Pulmonary artery endothelial cell (primary cell): ENCODE measurements at regions not wholly inside any gene's neighbourhood (a gene's known extent, or its start where the extent isn't known, plus 50 kb on each side); places are given as distances from the start of the nearest gene placed in this dataset.

ENCODE experiments used
- DNase-seq: peaks from one replicate; pipeline ENCODE4 v3.0.0-alpha.2; 2011; ENCODE audit warnings: low read depth, low spot score

GRCh38 chr5:68793993-68794392, 299.8 kb upstream of the SLC30A5 start:
- no peak for DNase-seq

DNA sequence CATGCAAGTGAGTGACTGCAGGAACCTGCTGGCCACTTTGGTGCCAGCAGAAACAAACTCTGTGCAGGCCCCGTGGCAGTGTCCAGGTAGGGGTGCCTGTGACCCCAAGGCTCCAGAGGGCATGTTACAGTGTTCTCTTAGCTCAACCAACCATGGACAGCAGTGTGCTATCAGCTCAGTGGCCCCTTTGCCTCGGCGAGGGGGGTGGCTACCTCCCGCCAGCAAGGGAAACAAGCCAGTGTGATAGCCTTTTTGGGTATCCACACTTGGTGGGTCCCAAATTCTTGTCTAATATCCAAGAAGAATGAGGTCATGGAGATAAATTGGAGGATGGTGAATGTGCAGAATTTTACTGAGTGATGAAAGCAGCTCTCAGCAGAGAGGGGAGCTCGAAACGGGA, 298.6 kb upstream of the SLC30A5 start:
- no peak for DNase-seq

DNA sequence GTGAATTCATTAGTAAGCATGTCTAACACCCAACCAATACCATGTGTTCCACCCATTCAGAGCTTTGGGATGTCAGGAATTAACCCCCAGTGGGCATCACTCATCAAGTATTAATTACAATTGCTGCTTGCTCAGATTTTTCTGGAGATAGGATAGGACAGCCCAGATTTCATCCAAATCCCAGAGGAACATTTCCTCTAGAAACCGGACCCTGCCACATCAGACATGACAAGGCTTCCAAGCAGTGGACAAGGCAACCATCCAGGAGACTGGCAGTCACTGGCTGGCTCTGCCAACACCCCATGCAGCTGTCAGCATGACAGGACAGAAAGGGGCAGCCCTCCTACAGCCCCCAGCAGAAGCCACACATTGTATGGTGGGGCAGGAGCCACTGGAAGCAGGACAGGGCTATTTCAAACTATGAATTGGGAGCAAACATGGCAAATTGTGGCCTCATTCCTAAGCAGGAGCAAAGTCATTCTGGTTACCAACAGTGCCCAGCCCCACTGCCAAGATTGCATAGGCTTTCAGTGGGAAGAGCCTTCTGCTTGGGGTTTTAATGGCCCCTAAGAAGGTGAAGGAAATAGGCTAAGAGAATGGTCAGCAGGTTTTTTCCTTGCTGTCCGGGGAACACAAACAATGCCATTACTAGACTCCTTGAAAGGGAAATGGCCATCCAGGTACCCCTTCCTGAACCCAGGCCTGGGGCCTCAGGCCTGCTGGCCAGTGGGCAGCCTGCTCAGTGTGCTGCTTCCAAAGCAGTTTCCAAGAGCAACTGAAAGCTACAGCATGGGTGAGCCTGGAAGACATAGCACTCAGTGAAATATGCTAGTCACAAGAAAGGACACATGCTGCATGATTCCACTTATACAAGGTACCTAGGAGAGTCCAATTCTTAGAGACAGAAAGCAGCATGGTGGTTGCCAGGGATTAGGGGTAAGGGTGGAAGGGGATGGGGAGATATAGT, 294.7 kb upstream of the SLC30A5 start:
- no peak for DNase-seq

GRCh38 chr5:68802430-68802829, 291.4 kb upstream of the SLC30A5 start:
- DNase-seq: no peak

DNA sequence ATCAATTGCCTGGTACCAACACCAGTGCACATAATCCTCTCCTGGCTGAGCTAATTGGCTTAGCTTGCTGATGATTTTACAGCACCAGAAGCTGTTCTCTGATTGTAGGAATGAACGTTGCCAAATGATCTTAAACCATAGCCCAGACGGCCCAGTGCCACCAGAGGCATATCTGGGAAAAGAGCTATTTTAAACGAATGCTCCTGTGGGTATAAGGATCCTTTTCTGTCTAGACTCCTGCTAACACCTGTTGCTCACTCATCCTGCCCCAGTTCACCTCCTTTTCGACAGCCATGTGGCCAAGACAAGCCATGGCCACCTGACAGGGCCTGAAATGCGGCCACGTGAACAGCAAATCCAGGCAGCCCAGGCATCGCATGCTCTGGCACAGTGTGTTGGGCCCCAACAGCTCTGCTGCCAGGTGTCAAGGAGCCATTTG, 289.9 kb upstream of the SLC30A5 start:
- no peak for DNase-seq

DNA sequence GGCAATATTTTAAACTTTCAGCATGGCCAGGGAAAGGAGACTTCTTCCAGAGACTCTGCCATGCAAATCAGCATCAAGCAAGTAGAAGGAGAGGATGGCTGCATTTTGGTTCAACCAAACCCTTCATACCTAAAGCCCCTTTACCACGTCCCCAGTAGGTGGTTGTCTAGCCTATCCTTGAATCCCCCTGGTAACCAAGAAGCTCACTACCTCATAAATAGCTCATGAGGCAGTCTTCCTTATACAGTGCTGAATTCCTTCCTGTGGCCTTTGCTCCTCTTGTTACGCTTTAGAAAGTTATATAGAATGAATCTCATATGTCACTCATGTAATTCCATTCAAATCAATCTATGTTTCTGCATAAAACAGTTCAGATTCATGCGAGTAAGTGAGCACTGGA, 289.5 kb upstream of the SLC30A5 start:
- DNase-seq: no peak

- no peak for DNase-seq
Measured at GRCh38 chr5:68805444-68805843, 288.4 kb upstream of the SLC30A5 start.

- DNase-seq: no peak
Measured at GRCh38 chr5:68817632-68818031, 276.2 kb upstream of the SLC30A5 start.

- no peak for DNase-seq
Measured at GRCh38 chr5:68818057-68818695, 275.6 kb upstream of the SLC30A5 start.

- DNase-seq: no peak
Measured at GRCh38 chr5:68818870-68819269, 274.9 kb upstream of the SLC30A5 start.

DNA sequence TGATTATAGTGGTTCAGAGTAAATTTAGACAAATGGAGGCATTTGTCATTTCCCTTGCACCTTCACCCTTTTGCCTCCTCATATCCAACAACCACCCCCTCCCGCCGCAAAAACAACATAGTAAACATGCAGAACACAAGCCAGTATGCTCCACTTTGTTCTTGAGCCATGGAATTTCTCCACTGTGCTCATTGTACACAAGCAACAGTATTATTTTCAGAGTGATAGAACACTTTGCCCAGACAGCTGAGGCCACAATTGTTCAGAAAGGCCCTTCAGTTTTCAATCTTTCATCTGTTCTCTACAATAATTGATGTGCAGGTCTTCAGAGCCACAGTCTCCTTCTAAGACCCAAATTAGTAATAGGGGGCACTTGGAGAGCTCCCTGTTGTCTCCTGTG, 272.8 kb upstream of the SLC30A5 start:
- no peak for DNase-seq

DNA sequence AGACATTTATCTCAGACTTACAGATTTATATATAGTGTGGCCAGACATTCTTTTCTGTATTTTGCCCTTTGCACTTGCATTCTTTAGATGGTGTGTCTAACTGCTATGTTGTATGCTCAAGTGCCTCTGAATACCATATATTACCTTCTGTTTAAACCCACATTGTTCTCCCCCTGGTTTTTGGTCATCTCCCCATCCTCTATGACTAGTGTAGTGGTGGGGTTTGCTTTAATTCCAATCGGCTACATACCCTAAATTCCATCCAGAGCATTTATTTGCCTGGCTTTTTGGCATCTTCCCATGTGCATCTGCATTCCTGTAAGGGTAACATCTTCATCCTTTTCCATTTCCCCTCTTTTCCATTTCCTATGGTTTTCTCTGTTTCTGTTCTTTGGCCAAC, 271.0 kb upstream of the SLC30A5 start:
- no peak for DNase-seq

DNA sequence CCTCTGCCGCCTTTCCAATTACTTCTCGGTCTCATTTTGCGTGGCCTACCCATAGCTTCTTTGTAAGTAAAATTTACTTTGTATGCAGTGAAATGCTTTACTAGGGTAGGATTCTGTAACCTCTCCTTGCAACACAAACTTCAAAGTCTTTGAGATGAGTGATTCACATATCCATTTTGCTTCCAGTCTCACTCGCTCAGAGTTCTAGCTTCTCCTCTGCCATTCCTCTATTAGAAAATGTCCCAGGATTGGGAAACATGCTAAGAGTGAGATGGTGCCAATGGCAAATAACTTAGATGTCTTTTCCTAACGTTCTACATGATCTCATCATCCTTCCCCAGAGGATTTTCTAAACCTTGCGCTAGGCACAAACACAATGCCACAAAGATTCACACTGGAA, 270.5 kb upstream of the SLC30A5 start:
- no peak for DNase-seq

GRCh38 chr5:68830377-68830898, 263.4 kb upstream of the SLC30A5 start:
- no peak for DNase-seq

GRCh38 chr5:68834491-68834981, 259.3 kb upstream of the SLC30A5 start:
- DNase-seq: no peak

- no peak for DNase-seq
Measured at GRCh38 chr5:68838157-68838718, 255.6 kb upstream of the SLC30A5 start.

DNA sequence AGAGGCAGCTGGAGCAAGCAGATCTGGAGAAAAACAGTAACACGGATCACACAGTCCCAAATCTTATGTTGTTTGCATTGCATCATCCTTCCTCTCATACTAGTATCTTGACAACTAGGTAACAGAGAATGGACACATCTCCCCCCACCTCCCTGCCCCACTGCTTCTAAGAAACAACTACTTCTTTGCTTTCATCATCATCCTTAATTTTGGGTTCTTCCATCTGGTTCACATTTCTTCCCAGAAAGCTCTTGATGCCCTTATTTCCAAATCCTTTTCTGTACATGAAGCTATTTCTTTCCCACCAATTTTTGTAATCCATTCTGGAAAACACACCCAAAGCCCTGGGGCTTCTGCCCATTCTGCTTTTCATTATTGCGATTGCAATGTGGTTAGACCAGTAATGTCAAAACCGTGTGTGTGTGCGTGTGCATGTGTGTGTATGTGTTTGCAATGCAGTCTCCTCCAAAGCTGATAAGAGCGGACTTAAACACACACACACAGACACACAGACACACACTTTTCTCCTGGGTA, 254.7 kb upstream of the SLC30A5 start:
- DNase-seq: no peak

GRCh38 chr5:68843624-68844364, 250.0 kb upstream of the SLC30A5 start:
- DNase-seq: no peak

DNA sequence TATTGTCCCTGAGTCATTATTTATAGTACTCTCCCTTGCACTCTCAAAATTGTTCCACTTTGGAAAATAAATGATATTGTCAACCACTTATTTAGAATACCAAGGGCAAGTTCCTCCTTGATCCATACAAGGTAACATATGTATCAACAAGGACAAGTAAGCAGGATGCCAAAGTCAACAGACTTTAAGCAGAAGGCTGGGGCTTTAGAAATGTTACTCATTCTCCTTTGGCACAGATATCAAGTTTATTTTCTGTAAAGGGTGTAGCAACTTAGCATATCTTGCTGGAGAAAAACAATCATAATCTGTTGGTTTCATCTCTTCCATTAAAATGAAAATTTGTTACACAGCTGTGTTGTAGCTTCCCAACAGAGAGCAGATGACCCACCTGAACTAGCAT, 248.7 kb upstream of the SLC30A5 start:
- DNase-seq: no peak

DNA sequence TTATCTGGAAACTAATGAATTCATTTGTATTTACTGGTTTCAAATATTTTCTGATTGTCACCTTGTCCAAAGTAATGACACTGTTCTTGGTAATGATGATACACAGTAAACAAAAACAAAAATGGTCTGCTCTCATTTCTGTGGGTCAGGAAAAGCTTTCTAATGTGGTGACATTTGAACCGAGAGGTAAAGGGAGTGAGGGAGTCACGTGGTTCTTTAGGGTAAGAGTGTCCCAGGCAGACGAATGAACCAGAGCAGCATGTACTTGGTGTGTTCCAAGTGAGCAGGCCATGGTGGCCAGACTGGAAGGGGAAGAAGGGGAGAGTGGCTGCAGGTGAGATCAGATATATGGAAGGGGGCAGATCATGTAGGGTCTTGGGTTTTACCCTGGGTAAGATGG, 247.0 kb upstream of the SLC30A5 start:
- DNase-seq: no peak

- no peak for DNase-seq
Measured at GRCh38 chr5:68848091-68848490, 245.7 kb upstream of the SLC30A5 start.
